RPMI7951 (cell line): ENCODE measurements at regions not wholly inside any gene's neighbourhood (a gene's known extent, or its start where the extent isn't known, plus 50 kb on each side); places are given as distances from the start of the nearest gene placed in this dataset.
A peak's percentile ranks its signal among the peaks of the same experiment; 100 is the strongest.
"Not testable (repeated sequence)": the region's sequence is repeated elsewhere in the genome, so short reads cannot be mapped to it uniquely, and the experiment has no call there.

Experiments used
- DNase-seq: peaks from one replicate; pipeline ENCODE4 v3.0.0-alpha.2; 2012; ENCODE audit warnings: low read depth

GRCh38 chr22:46026899-46027210 is 49.9 kb upstream of the WNT7B start:
- DNase-seq = peak; percentile 31

DNA sequence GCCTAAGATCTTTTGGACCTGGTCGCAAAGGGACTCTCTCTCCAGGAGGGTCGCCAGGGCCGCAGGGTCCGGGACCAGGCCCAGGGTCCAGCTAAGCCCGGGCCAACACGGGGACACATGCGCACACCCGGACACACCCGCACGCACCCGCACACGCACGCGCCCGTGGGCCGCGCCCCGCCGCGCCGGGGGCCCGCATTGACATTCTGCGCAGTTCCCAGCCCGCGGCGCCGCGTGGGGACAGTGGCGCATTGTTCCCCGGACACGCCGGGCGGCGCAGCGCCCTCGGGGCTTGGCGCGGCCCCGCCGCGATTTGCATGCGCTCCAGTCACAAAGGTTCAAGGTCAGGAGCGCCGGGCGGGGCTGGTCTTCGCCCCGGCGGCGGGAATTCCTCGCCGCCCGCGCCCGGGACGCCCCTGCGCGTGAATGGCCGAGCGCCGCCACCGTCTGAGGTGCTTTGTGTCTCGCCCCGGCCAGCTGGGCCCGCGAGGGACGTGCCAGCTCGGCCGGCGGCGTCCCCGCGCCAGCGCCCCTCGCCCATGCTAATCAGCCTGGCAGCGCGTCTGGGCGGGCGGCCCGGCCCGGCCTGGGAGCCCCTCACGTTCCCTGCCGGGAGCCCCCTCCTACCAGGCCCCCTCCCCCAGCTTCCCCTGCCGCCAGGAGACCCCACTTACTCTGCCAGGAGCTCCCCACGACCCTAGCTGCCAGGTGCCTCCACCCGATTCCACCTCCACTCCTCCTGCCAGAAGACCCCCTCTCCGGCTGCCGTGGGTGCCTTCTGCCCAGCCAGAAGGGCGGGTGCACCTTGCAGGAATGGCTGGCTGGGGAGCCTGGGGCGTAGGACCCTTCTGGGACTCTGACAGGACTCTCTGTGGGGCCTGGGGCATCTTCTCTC is 50.5 kb upstream of the WNT7B start:
- peak; percentile 57 for DNase-seq

GRCh38 chr22:46028106-46028991 is 51.4 kb upstream of the WNT7B start:
- DNase-seq = no peak

GRCh38 chr22:46029036-46029435 is 52.1 kb upstream of the WNT7B start:
- no peak for DNase-seq

GRCh38 chr22:46029574-46030200 is 52.7 kb upstream of the WNT7B start:
- DNase-seq = no peak

DNA sequence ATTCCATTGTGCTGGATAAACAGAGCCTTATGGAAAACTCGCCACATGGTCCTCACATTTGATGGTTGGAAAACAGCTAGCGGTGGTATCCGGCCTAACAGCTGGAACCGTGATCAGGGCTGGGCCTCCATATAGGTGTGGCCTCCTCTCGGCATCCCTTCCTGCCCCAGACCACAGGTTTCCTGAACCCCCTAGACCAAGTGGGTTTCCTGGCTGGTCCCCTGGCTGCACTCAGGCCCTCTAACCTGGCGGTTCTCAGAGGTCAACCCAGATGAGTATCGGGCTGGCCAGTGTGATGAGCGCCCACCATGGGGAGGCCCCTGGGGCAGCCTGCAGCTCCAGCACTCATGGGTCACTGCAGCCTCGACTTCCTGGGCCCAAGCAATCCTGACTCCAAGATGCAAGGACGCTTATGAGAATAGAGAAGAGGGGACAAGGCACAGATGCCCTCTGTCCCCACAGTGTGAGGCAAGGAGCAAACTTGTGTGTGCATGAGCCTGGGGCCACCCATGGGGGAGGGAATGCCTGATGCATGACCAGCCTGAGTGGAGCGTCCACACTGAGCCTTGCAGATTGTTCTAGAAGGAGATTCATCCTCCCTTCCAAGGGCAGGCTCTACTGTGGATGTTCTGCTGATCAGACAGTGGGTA is 53.4 kb upstream of the WNT7B start:
- DNase-seq = no peak

DNA sequence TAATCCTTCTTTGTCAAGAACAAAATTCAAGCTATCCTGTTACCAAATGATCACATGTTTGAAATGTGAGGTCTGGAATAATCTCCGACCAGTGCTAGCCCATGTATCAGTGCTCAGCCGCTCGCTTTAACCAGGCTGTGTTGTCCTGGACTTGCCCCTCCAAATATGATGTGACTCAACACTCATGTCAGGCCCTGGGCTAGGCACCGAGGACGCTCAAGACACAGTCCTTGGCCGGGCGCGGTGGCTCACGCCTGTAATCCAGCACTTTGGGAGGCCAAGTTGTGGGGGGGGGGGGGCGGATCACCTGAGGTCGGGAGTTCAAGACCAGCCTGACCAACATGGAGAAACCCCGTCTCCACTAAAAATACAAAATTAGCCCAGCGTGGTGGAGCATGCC is 54.1 kb upstream of the WNT7B start:
- DNase-seq = no peak

GRCh38 chr22:46031557-46031956 is 54.6 kb upstream of the WNT7B start:
- no peak for DNase-seq

- DNase-seq = no peak
These were observed 55.2 kb upstream of the WNT7B start for GRCh38 chr22:46031965-46032851.

DNA sequence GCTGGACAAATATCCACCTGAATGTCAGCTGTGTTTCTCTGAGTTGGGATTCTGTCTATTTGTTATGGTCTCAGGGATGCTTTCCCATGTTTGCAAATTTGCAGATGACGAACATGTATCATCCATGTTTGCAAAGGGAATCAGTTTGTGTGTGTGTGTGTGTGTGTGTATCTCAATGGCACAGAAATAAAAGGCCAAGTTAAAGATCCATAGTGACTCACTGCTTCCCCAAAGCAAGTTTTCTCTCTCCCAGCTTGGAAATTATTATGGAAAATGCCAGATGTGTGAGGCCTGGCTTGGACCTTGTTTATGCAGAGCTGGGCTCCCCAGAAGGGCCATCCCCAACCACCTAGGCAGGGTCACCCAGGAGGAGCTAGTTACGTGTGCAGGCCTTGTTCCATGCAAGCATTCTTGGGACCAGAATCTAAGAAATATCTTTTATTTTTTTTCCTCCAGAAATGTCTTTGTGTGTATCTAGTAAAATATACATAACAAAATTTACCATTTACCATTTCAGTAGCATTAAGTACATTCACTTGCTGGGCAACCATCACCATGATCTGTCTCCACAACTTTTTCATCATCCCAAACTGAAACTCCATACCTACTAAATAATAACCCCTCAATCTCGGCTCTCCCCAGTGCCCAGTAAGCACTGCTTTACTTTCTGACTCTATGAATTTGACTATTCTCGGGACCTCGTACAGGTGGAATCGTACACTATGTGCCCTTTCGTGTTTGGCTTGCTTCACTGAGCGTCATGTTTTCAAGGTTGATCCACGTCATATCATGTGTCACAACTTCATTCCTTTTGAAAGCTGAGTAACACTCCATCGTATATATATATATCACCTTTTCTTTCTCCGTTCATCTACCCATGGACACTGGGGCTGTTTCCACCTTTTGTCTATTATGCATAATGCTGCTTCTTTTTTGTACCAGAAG is 56.6 kb upstream of the WNT7B start:
- peak; percentile 56 for DNase-seq

GRCh38 chr22:46034480-46034879 is 57.5 kb upstream of the WNT7B start:
- DNase-seq = not testable (repeated sequence)

GRCh38 chr22:46035380-46035741 is 58.4 kb upstream of the WNT7B start:
- DNase-seq = no peak

GRCh38 chr22:46035742-46036557 is 59.0 kb upstream of the WNT7B start:
- peak; percentile 96 for DNase-seq

- peak; percentile 41 for DNase-seq
These were observed 59.8 kb upstream of the WNT7B start for GRCh38 chr22:46036558-46037408.

DNA sequence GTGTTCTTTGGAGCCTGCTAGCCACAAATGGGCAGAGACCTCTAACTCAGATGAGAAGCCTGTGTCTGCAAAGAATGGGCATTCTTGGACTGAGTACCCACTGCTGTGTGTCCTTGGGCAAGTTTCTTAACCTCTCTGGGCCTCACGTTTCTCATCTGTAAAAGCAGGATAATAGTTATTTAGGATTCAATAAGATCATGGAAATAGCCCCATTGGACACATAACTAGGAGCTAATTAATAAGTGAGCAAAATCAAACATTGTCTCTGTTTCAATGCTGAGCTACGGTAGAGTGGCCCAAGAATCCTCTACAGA is 61.2 kb upstream of the WNT7B start:
- no peak for DNase-seq

GRCh38 chr22:46038516-46039430 is 61.8 kb upstream of the WNT7B start:
- DNase-seq = no peak

GRCh38 chr22:46039535-46039934 is 62.6 kb upstream of the WNT7B start:
- DNase-seq = no peak
